ENCODE measurements at regions not wholly inside any gene's neighbourhood (a gene's known extent, or its start where the extent isn't known, plus 50 kb on each side); places are given as distances from the start of the nearest gene placed in this dataset.
"Not testable (repeated sequence)": the region's sequence is repeated elsewhere in the genome, so short reads cannot be mapped to it uniquely, and the experiment has no call there.

DNA sequence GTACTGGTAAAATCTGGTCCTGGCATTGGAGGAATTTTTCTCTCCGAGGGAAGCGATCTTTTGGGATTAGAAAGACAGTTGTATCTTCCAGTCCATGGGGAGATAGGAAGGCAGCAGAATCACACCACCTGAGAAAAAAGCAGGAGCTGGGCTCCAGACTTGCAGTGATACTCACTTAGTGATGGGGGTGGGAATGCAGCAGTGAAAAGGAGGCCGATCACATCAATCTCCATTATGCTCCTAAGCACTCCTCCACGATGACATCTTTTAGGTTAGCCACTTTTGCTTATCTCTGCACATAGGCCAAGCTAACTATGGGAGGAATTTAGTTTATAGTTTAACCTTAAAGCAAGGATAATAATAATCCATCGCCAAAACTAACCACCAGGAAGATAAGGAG, 219.0 kb downstream of the DMAC1 start:
- Histone ChIP-seq H3K4me3 (ENCODE audit: low read depth, low read length) (no peak overlapping the region), H3K27me3 (ENCODE audit: control insufficient read depth, insufficient read depth, low read length) (no peaks in the 10 kb centered on the region), H3K9me3 (ENCODE audit: control insufficient read depth, insufficient read depth, low read depth, low read length) (0 out of 2 replicates have a peak, but pooled peaks cover 4% of the 10 kb centered on the region), H3K9ac (ENCODE audit: low read length) (no peak overlapping the region), H3K27ac (ENCODE audit: low read depth, low read length) (no peak overlapping the region), H3K4me1 (ENCODE audit: control insufficient read depth, insufficient read depth, low read length) (0 out of 2 replicates have a peak, but pooled peaks cover 2% of the 10 kb centered on the region), H3K36me3 (ENCODE audit: control insufficient read depth, insufficient read depth, low read length) (no peaks in the 10 kb centered on the region)

DNA sequence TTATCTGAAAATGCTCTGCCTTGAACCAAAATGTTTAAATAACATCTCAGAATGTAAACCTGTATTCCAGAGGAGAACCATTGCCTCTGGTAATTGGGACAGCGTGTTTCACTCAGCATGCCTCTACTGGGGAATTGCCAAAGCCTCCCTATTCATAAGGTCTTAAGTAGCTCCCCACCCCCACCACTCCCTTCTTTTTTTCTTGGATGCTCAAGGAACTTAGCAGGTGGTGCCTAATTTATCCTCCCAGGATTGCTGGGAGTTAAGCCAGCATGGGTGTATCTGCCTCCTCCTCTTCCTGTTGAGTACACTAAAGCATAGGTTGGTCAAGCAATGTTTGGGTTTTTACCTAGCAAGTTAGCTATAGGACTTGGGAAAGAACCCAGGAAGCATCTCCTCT, 220.2 kb downstream of the DMAC1 start:
- Histone ChIP-seq H3K9me3 (ENCODE audit: control insufficient read depth, insufficient read depth, low read depth, low read length) (no peaks in the 10 kb centered on the region), H3K4me1 (ENCODE audit: control insufficient read depth, insufficient read depth, low read length) (0 out of 2 replicates have a peak, but pooled peaks cover 2% of the 10 kb centered on the region), H3K27ac (ENCODE audit: low read depth, low read length) (no peak overlapping the region), H3K9ac (ENCODE audit: low read length) (no peak overlapping the region), H3K27me3 (ENCODE audit: control insufficient read depth, insufficient read depth, low read length) (no peaks in the 10 kb centered on the region), H3K4me3 (ENCODE audit: low read depth, low read length) (no peak overlapping the region), H3K36me3 (ENCODE audit: control insufficient read depth, insufficient read depth, low read length) (no peaks in the 10 kb centered on the region)

DNA sequence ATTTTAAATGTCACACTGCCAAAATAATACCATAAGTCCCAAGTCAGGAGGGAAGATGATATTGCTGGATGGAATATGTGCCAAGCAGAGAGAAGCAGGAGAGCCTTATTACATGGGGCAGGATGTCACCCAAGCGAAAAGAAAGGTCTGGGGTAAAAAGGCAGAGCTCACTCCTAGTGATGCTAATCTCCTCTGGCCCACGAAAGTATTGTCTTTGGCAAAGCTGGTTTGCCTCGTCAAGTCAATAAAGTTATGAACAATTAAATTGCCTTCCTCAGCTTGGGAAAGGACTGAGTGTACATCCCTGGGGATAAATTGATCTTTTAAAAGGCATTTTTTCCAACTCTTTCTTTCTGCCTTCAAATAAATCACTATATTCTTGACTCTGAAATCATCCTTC, 220.6 kb downstream of the DMAC1 start:
- Histone ChIP-seq H3K9me3 (ENCODE audit: control insufficient read depth, insufficient read depth, low read depth, low read length) (no peaks in the 10 kb centered on the region), H3K36me3 (ENCODE audit: control insufficient read depth, insufficient read depth, low read length) (no peaks in the 10 kb centered on the region), H3K4me3 (ENCODE audit: low read depth, low read length) (no peak overlapping the region), H3K4me1 (ENCODE audit: control insufficient read depth, insufficient read depth, low read length) (0 out of 2 replicates have a peak, but pooled peaks cover 2% of the 10 kb centered on the region), H3K27me3 (ENCODE audit: control insufficient read depth, insufficient read depth, low read length) (no peaks in the 10 kb centered on the region), H3K9ac (ENCODE audit: low read length) (no peak overlapping the region), H3K27ac (ENCODE audit: low read depth, low read length) (no peak overlapping the region)

DNA sequence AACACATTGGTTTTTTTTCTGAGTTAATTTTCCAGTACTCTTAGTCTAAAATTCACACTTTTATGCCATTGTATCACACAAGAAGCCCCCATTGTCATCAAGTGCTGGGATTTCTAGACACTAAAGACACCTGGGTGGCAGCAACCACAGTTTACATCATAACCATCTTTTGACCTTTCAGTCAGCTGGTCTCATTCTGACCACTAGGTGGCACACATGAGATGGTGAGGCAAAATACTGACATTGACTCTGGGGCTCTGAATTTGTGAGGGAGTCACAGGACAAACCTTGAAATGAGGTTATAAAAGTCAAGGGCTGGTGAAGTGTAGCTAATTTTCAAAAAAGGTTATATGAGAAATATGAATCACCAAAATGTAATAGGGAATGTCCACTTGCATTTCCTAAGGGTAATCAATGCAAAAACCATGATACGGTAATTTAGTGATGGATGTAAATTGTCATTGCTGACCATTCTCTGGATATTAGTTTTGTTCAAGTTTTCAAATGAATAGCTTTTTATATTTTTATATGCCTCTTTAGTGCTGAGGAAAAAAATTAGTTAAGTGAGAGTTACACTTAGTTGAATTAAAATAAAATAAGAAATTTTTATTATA, 229.4 kb downstream of the DMAC1 start:
- H3K27me3 ChIP-seq (ENCODE audit: control insufficient read depth, insufficient read depth, low read length): no peaks in the 10 kb centered on the region
- no peak overlapping the region for H3K27ac ChIP-seq (ENCODE audit: low read depth, low read length)
- H3K9me3 ChIP-seq (ENCODE audit: control insufficient read depth, insufficient read depth, low read depth, low read length): no peaks in the 10 kb centered on the region
- H3K9ac ChIP-seq (ENCODE audit: low read length): no peak overlapping the region
- H3K4me3 ChIP-seq (ENCODE audit: low read depth, low read length): no peak overlapping the region
- H3K4me1 ChIP-seq (ENCODE audit: control insufficient read depth, insufficient read depth, low read length): peaks cover 3% of the 10 kb centered on the region; the same call in 1 of the 2 replicates
- no peaks in the 10 kb centered on the region for H3K36me3 ChIP-seq (ENCODE audit: control insufficient read depth, insufficient read depth, low read length)

DNA sequence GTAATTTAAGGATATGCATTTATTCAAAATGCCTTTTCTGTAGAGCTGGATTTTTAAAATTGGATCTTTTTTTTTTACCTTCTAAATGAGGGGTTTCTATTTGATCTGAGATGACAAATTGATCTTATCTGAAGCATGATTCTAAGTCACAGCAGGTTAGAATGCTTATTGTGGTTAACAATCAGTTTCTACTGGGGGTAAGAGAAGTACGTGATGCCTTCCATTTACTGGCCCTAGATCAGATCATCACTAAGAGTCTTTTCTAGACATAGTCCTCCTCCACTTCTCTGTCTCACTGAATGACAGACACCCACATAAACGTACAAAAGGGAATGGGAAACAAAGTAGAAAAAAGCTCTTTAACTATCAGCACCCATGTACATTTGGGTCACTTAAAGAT, 231.9 kb downstream of the DMAC1 start:
- H3K36me3 ChIP-seq (ENCODE audit: control insufficient read depth, insufficient read depth, low read length): no peaks in the 10 kb centered on the region
- H3K9me3 ChIP-seq (ENCODE audit: control insufficient read depth, insufficient read depth, low read depth, low read length): no peaks in the 10 kb centered on the region
- no peak overlapping the region for H3K9ac ChIP-seq (ENCODE audit: low read length)
- no peak overlapping the region for H3K27ac ChIP-seq (ENCODE audit: low read depth, low read length)
- peaks cover under 1% of the 10 kb centered on the region; the same call in 1 of the 2 replicates for H3K4me1 ChIP-seq (ENCODE audit: control insufficient read depth, insufficient read depth, low read length)
- no peak overlapping the region for H3K4me3 ChIP-seq (ENCODE audit: low read depth, low read length)
- no peaks in the 10 kb centered on the region for H3K27me3 ChIP-seq (ENCODE audit: control insufficient read depth, insufficient read depth, low read length)

DNA sequence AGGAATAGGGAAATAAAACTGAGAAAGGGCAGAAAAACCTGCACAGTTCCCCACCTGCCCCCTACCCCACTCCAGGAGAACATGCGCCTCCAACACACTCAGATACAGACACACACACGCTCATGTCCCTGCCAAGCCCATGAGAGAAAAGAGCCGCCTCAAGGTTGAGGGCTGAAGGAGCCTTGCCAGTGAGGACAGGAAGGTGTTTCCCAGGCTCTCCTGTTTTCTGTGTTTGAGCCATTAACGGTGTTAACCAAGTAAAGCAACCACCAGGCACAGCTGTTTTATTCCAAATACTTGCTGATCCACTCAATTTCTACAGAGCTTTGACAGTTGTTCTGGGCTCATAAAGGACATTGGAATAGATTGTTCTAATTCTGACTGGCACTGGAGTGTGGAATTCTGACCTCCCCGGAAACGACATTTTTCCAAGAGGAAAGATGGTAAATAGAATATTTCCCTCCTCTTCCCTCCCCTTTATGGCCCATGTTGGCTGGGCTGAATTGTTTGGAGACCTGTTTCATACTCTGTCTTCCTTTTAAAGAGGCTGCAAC, 238.0 kb downstream of the DMAC1 start:
- Histone ChIP-seq H3K9ac (ENCODE audit: low read length) (no peak overlapping the region), H3K36me3 (ENCODE audit: control insufficient read depth, insufficient read depth, low read length) (no peaks in the 10 kb centered on the region), H3K27me3 (ENCODE audit: control insufficient read depth, insufficient read depth, low read length) (no peaks in the 10 kb centered on the region), H3K4me3 (ENCODE audit: low read depth, low read length) (no peak overlapping the region), H3K27ac (ENCODE audit: low read depth, low read length) (no peak overlapping the region), H3K9me3 (ENCODE audit: control insufficient read depth, insufficient read depth, low read depth, low read length) (no peaks in the 10 kb centered on the region), H3K4me1 (ENCODE audit: control insufficient read depth, insufficient read depth, low read length) (peaks cover 7% of the 10 kb centered on the region)

DNA sequence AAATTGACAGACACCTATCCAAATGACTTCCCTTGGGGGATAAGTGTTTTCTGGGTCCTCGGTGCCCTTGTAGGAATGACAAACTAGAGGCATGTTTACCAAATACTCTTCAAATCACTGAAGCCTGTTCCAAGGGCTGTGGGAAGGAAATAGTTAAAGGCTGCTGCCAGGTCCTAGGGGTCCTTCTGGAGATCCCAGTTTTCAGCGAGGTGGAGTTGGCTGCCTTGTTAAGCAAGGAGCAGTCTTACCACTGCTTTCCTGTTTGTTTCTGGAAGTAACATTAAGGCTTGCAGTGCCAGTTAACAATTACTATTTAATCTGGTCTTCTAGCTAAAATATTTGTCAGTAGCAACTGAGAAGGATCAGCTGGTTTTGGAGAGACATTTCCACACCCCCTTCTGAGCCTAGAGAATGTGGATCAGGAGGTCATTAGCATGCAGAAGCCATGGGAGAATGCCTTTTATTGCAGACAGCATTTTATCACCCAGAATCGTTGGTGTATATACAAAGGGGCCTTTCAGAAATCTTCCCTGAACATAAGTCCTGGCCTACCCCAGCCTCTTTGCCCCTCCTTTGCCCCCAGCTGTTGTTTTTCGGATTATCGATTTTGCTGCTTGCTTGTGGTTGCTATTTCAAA, 238.8 kb downstream of the DMAC1 start:
- H3K27ac ChIP-seq (ENCODE audit: low read depth, low read length): no peak overlapping the region
- H3K36me3 ChIP-seq (ENCODE audit: control insufficient read depth, insufficient read depth, low read length): no peaks in the 10 kb centered on the region
- H3K4me3 ChIP-seq (ENCODE audit: low read depth, low read length): no peak overlapping the region
- H3K9me3 ChIP-seq (ENCODE audit: control insufficient read depth, insufficient read depth, low read depth, low read length): no peaks in the 10 kb centered on the region
- peaks cover 7% of the 10 kb centered on the region for H3K4me1 ChIP-seq (ENCODE audit: control insufficient read depth, insufficient read depth, low read length)
- H3K27me3 ChIP-seq (ENCODE audit: control insufficient read depth, insufficient read depth, low read length): no peaks in the 10 kb centered on the region
- H3K9ac ChIP-seq (ENCODE audit: low read length): no peak overlapping the region

DNA sequence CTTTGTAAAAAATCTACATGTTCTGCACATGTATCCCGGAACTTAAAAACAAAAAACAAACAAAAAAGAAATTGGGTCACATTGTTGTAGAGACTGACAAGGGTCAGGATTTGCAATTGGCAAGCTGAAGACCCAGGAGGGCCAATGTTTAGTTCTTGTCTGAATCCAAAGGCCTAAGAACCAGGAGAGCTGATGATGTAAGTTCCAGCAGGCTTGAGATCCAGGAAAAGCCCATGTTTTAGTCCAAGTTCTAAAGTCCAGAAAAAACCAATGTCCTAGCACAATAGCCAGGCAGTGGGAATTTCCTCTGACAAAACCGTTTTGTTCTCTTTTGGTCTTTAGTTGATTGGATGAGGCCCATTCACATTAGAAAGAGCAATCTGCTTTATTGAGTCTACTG, 244.9 kb downstream of the DMAC1 start:
- Histone ChIP-seq H3K36me3 (ENCODE audit: control insufficient read depth, insufficient read depth, low read length) (no peaks in the 10 kb centered on the region), H3K9me3 (ENCODE audit: control insufficient read depth, insufficient read depth, low read depth, low read length) (no peaks in the 10 kb centered on the region), H3K27ac (ENCODE audit: low read depth, low read length) (no peak overlapping the region), H3K4me1 (ENCODE audit: control insufficient read depth, insufficient read depth, low read length) (peaks cover 2% of the 10 kb centered on the region), H3K27me3 (ENCODE audit: control insufficient read depth, insufficient read depth, low read length) (no peaks in the 10 kb centered on the region), H3K4me3 (ENCODE audit: low read depth, low read length) (no peak overlapping the region), H3K9ac (ENCODE audit: low read length) (no peak overlapping the region)

DNA sequence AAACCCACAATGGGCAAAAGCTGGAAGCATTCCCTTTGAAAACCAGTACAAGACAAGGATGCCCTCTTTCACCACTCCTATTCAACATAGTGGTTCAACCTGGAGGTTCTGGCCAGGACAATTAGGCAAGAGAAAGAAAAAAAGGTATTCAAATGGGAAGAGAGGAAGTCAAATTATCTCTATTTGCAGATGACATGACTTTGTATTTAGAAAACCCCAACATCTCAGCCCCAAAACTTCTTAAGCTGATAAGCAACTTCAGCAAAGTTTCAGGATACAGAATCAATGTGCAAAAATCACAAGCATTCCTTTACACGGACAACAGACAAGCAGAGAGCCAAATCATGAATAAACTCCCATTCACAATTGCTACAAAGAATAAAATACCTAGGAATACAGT, 246.9 kb downstream of the DMAC1 start:
- H3K9me3 ChIP-seq (ENCODE audit: control insufficient read depth, insufficient read depth, low read depth, low read length); H3K27me3 ChIP-seq (ENCODE audit: control insufficient read depth, insufficient read depth, low read length); H3K4me3 ChIP-seq (ENCODE audit: low read depth, low read length); H3K36me3 ChIP-seq (ENCODE audit: control insufficient read depth, insufficient read depth, low read length); H3K9ac ChIP-seq (ENCODE audit: low read length); H3K27ac ChIP-seq (ENCODE audit: low read depth, low read length): not testable (repeated sequence)
- H3K4me1 ChIP-seq (ENCODE audit: control insufficient read depth, insufficient read depth, low read length): peaks cover 15% of the 10 kb centered on the region

DNA sequence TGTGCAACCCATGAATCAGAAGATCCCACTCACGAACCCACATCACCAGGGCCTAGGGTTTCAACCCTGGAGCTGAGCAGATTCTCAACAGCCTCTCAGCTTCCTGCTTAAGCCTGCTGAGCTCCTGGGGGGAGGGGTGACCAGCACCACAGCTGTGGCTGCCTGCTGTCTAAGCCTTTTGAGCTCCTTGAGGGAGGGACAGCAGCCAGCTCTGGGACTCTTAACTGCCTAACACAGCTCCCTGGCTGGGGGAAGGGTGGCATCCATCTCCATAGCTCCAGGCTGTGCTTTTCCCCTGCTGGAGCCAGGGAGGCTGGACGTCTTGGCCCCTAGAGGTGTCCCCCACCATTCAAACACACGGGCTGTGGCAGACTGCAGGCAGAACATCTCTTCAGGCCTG, 250.3 kb downstream of the DMAC1 start:
- no peaks in the 10 kb centered on the region for H3K27me3 ChIP-seq (ENCODE audit: control insufficient read depth, insufficient read depth, low read length)
- no peak overlapping the region for H3K27ac ChIP-seq (ENCODE audit: low read depth, low read length)
- H3K4me3 ChIP-seq (ENCODE audit: low read depth, low read length): no peak overlapping the region
- no peaks in the 10 kb centered on the region for H3K9me3 ChIP-seq (ENCODE audit: control insufficient read depth, insufficient read depth, low read depth, low read length)
- peaks cover 15% of the 10 kb centered on the region for H3K4me1 ChIP-seq (ENCODE audit: control insufficient read depth, insufficient read depth, low read length)
- H3K9ac ChIP-seq (ENCODE audit: low read length): no peak overlapping the region
- no peaks in the 10 kb centered on the region for H3K36me3 ChIP-seq (ENCODE audit: control insufficient read depth, insufficient read depth, low read length)

DNA sequence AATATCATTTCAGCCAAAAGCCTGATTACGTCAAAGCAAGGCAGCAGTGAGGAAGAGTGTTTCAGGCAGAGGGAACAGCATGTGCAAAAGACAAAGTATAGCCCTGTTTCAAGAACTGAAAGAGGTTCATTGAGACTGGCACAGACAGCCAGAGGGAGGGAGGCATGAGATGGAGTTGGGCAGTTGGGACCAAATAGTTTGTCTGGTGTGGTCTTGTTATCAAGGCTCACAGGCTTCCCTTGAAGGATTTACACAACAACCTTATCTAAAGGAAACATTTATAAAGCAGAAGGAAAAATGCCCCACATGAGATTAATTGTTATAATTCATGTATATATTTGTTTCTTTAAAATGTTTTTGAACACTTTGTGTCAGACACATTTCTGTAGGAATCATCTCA, 253.3 kb downstream of the DMAC1 start:
- Histone ChIP-seq H3K27ac (ENCODE audit: low read depth, low read length) (no peak overlapping the region), H3K9ac (ENCODE audit: low read length) (no peak overlapping the region), H3K4me3 (ENCODE audit: low read depth, low read length) (no peak overlapping the region), H3K9me3 (ENCODE audit: control insufficient read depth, insufficient read depth, low read depth, low read length) (no peaks in the 10 kb centered on the region), H3K4me1 (ENCODE audit: control insufficient read depth, insufficient read depth, low read length) (peaks cover 37% of the 10 kb centered on the region), H3K27me3 (ENCODE audit: control insufficient read depth, insufficient read depth, low read length) (no peaks in the 10 kb centered on the region), H3K36me3 (ENCODE audit: control insufficient read depth, insufficient read depth, low read length) (no peaks in the 10 kb centered on the region)
